OCI-LY7 (cell line): ENCODE measurements at regions not wholly inside any gene's neighbourhood (a gene's known extent, or its start where the extent isn't known, plus 50 kb on each side); places are given as distances from the start of the nearest gene placed in this dataset.

ENCODE experiments used
- BruUV-seq: library from RNA; stranded (reverse); fragments of 400-500 nt; replicated peaks from 2 replicates; lab custom pipeline; 2021; lab: Mats Ljungman, UMichigan
- CTCF ChIA-PET: fragments of 300-600 bp; sonication (Branson Sonifier 250); formaldehyde crosslinking; loops from one replicate; lab custom pipeline; 2022; ENCODE audit warnings: antibody characterized with exemption; ENCODE audit not compliant: unreplicated experiment; lab: Charles Lee
- POLR2A ChIA-PET: fragments of 300-600 bp; sonication (Branson Sonifier 250); formaldehyde crosslinking; loops from one replicate; lab custom pipeline; 2022; ENCODE audit warnings: antibody characterized with exemption; lab: Charles Lee
- DNase-seq: peaks from one replicate; pipeline ENCODE4 v3.0.0-alpha.2; 2015; ENCODE audit warnings: low spot score
- H2AFZ ChIP-seq: fragments of 200-600 bp; sonication (generic), shearing (Covaris generic); 2 replicates; pipeline ENCODE4 v1.6.1; 2014; ENCODE audit warnings: mild to moderate bottlenecking, antibody characterized with exemption, low read length, moderate library complexity
- H3K27ac ChIP-seq: fragments of 200-600 bp; sonication (generic); 2 replicates; pipeline ENCODE4 v1.5.1; 2014; ENCODE audit warnings: mixed run types, low read depth, mild to moderate bottlenecking, moderate library complexity, low read length, inconsistent platforms; ENCODE audit not compliant: poor library complexity, severe bottlenecking
- H3K36me3 ChIP-seq: fragments of 200-600 bp; sonication (generic); 2 replicates; pipeline ENCODE4 v1.6.1; 2014; ENCODE audit warnings: mild to moderate bottlenecking, antibody characterized with exemption, low read length, moderate library complexity, mixed read lengths; ENCODE audit not compliant: insufficient read depth
- H3K4me1 ChIP-seq: fragments of 200-600 bp; sonication (generic); 2 replicates; pipeline ENCODE4 v1.5.1; 2014; ENCODE audit warnings: mild to moderate bottlenecking, low read length; ENCODE audit not compliant: insufficient read depth, poor library complexity, severe bottlenecking
- H3K4me2 ChIP-seq: fragments of 200-600 bp; sonication (generic); 2 replicates; pipeline ENCODE4 v1.6.1; 2014; ENCODE audit warnings: mild to moderate bottlenecking, low read length
- H3K4me3 ChIP-seq: fragments of 200-600 bp; sonication (generic); 2 replicates; pipeline ENCODE4 v1.5.1; 2014; ENCODE audit warnings: mild to moderate bottlenecking, low read depth, low read length; ENCODE audit not compliant: poor library complexity, severe bottlenecking
- H3K79me2 ChIP-seq: fragments of 200-600 bp; sonication (generic); 2 replicates; pipeline ENCODE4 v1.6.1; 2016; ENCODE audit warnings: low read depth, mild to moderate bottlenecking, low read length, moderate library complexity, mixed read lengths; ENCODE audit not compliant: insufficient read depth
- H3K9me2 ChIP-seq: fragments of 200-600 bp; sonication (generic); 2 replicates; pipeline ENCODE4 v1.6.1; 2016; ENCODE audit warnings: mild to moderate bottlenecking, low read length, mixed read lengths; ENCODE audit not compliant: insufficient read depth
- H3K9me3 ChIP-seq: fragments of 200-600 bp; sonication (generic); 2 replicates; pipeline ENCODE4 v1.6.1; 2014; ENCODE audit warnings: mild to moderate bottlenecking, mixed run types, low read length, mixed read lengths
- H4K20me1 ChIP-seq: fragments of 200-600 bp; sonication (generic); 2 replicates; pipeline ENCODE4 v1.6.1; 2014; ENCODE audit warnings: mild to moderate bottlenecking, antibody characterized with exemption, low read length, moderate library complexity, mixed read lengths; ENCODE audit not compliant: insufficient read depth
- EZH2phosphoT487 ChIP-seq: fragments of 200-600 bp; sonication (generic); IDR thresholded peaks from 2 replicates; pipeline ENCODE4 v1.6.1; 2018; ENCODE audit warnings: low read depth, borderline replicate concordance, mild to moderate bottlenecking, mixed run types, antibody characterized with exemption, low read length, moderate library complexity, mixed read lengths
- intact Hi-C: fragments of 100-400 bp; cut with micrococcal nuclease; formaldehyde crosslinking; loops from one replicate; pipeline ENCODE4 v1.10.0; 2022; ENCODE audit not compliant: unreplicated experiment
- TF ChIP-seq, protein P1 (sequence below): fragments of 200-600 bp; sonication (generic); conservative IDR thresholded peaks from 2 replicates; pipeline ENCODE4 v1.5.1; 2014; ENCODE audit warnings: mild to moderate bottlenecking, antibody characterized with exemption, low read length, moderate library complexity, mixed read lengths

DNA sequence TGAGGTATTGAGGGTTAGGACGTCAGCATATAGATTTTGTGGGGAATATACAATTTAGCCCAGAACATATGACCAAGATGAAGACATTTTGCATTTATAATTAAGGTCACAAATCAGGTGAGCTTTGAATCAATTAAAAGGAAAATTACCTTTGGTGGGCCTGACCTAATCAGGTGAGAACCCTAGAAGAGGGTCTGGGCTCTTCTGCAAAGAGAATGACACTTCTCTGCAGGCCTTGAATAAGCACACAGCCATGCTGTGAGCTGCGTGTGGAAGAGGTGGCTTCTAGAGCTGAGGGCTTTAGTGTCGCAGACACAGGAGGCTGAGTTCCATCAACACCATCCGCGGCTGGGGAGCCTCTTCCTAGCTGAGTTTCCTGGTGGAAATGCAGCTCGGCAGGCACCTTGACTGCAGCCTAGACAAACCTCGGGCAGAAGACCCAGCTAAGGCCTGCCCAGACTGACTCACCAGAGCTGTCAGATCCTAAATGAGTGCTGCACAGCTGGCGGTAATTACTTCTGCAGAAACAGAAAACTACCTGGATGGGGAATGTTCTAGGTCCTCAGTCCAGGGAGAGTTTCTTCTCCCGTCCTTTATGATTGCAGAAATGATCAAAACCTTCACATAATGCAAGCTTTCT, 287.5 kb upstream of the IRX1 start:
- H4K20me1 ChIP-seq, result no peaks in the 10 kb centered on the region
- H3K79me2 ChIP-seq, result no peaks in the 10 kb centered on the region
- H3K9me2 ChIP-seq, result no peaks in the 10 kb centered on the region
- CTCF ChIA-PET, result no interaction called here
- H3K4me2 ChIP-seq, result no peak overlapping the region
- no peaks in the 10 kb centered on the region for H3K4me1 ChIP-seq
- H3K9me3 ChIP-seq, result no peaks in the 10 kb centered on the region
- no peak for DNase-seq
- no peak overlapping the region for H2AFZ ChIP-seq
- H3K4me3 ChIP-seq, result no peak overlapping the region
- intact Hi-C loops, result no loop called here
- H3K36me3 ChIP-seq, result no peaks in the 10 kb centered on the region
- POLR2A ChIA-PET, result no interaction called here
- H3K27ac ChIP-seq, result no peak overlapping the region
- no TSS peak for BruUV-seq
- TF ChIP-seq, protein P1, sequence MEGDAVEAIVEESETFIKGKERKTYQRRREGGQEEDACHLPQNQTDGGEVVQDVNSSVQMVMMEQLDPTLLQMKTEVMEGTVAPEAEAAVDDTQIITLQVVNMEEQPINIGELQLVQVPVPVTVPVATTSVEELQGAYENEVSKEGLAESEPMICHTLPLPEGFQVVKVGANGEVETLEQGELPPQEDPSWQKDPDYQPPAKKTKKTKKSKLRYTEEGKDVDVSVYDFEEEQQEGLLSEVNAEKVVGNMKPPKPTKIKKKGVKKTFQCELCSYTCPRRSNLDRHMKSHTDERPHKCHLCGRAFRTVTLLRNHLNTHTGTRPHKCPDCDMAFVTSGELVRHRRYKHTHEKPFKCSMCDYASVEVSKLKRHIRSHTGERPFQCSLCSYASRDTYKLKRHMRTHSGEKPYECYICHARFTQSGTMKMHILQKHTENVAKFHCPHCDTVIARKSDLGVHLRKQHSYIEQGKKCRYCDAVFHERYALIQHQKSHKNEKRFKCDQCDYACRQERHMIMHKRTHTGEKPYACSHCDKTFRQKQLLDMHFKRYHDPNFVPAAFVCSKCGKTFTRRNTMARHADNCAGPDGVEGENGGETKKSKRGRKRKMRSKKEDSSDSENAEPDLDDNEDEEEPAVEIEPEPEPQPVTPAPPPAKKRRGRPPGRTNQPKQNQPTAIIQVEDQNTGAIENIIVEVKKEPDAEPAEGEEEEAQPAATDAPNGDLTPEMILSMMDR, result no peak
- no peak for TF ChIP-seq EZH2phosphoT487

- H3K4me3 ChIP-seq, result no peak overlapping the region
- intact Hi-C loops, result no loop called here
- no peaks in the 10 kb centered on the region for H3K4me1 ChIP-seq
- POLR2A ChIA-PET, result no interaction called here
- H3K9me3 ChIP-seq, result no peaks in the 10 kb centered on the region
- no peaks in the 10 kb centered on the region for H4K20me1 ChIP-seq
- H3K27ac ChIP-seq, result no peak overlapping the region
- TF ChIP-seq, protein P1, result no peak
- no peak for TF ChIP-seq EZH2phosphoT487
- CTCF ChIA-PET, result no interaction called here
- no peaks in the 10 kb centered on the region for H3K9me2 ChIP-seq
- no TSS peak for BruUV-seq
- no peaks in the 10 kb centered on the region for H3K36me3 ChIP-seq
- no peaks in the 10 kb centered on the region for H3K79me2 ChIP-seq
- no peak for DNase-seq
- no peak overlapping the region for H3K4me2 ChIP-seq
- no peak overlapping the region for H2AFZ ChIP-seq
Measured at GRCh38 chr5:3305432-3305831, 290.2 kb upstream of the IRX1 start.

DNA sequence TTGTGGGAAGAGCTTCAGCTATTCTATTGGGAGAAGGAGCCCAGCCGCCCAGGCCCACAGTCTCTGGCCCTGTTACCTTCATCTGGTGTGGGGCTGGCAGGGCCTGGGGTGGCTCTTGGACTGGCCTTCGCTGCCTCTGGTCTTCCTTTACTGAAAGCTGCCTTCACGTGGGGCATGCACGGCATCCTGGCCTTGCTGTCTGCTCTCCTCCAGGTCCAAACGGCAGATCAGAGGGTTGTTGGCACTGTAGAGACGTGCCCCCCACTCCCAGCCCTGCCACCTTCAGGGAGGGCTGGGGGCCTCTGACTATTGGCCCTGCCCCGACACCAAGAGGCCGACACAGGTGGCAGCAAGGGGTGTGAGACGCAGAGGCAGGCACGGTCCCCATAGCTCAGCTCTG, 291.3 kb upstream of the IRX1 start:
- Histone ChIP-seq H3K4me3 (no peak overlapping the region), H3K4me2 (no peak overlapping the region), H3K27ac (no peak overlapping the region), H3K4me1 (no peaks in the 10 kb centered on the region), H3K36me3 (no peaks in the 10 kb centered on the region), H3K9me2 (no peaks in the 10 kb centered on the region), H4K20me1 (no peaks in the 10 kb centered on the region), H2AFZ (no peak overlapping the region), H3K9me3 (no peaks in the 10 kb centered on the region), H3K79me2 (no peaks in the 10 kb centered on the region)
- POLR2A ChIA-PET, result no interaction called here
- intact Hi-C loops, result no loop called here
- CTCF ChIA-PET, result no interaction called here
- DNase-seq, result no peak
- no TSS peak for BruUV-seq
- TF ChIP-seq, protein P1, result no peak
- TF ChIP-seq EZH2phosphoT487, result no peak
